ENCODE measurements at regions not wholly inside any gene's neighbourhood (a gene's known extent, or its start where the extent isn't known, plus 50 kb on each side); places are given as distances from the start of the nearest gene placed in this dataset.
"Not testable (repeated sequence)": the region's sequence is repeated elsewhere in the genome, so short reads cannot be mapped to it uniquely, and the experiment has no call there.

- no peak for DNase-seq
These were observed 374.1 kb upstream of the ACO1 start for GRCh38 chr9:32010322-32010721.

DNA sequence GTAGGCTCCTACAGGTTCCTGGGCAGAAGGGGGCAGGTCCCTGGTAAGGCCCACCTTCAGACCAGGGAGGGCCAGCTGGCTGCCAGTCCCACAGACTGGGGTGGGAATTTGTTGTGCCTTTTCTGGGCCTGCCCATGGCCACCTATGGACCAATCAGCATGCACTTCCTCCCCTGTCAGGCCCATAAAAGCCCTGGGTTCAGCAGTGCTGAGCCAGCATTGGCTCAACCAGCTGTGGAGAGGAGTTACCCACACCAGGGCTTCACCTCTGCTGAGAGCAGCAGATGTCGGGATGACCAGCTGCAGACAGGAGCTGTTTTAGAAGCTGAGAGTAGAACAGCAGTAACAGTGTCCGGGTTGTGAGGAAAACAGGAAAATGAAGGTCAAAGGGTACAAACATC, 373.4 kb upstream of the ACO1 start:
- no peak for DNase-seq

DNA sequence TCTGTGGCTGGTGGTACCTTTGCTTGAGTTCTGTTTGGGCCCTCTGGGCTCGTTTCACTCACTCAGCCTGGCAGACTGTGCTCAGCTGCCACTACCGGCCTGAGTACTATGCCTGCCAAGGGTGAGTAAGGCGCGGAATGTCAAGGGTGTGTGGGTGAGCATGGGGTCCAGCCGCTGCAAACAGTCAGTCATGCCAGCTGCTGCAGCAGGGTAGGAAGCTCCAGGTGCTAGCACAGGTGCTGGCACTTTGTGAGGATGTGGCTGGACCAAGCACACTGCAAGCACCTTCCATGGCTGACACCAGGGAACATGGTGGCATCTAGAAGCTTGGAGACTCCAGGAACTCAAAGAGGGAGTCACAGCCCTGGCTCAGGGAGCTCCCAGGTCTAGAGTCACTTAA, 368.6 kb upstream of the ACO1 start:
- no peak for DNase-seq

GRCh38 chr9:32045513-32045912, 338.9 kb upstream of the ACO1 start:
- DNase-seq, result no peak

GRCh38 chr9:32067261-32067660, 317.2 kb upstream of the ACO1 start:
- no peak for DNase-seq

DNA sequence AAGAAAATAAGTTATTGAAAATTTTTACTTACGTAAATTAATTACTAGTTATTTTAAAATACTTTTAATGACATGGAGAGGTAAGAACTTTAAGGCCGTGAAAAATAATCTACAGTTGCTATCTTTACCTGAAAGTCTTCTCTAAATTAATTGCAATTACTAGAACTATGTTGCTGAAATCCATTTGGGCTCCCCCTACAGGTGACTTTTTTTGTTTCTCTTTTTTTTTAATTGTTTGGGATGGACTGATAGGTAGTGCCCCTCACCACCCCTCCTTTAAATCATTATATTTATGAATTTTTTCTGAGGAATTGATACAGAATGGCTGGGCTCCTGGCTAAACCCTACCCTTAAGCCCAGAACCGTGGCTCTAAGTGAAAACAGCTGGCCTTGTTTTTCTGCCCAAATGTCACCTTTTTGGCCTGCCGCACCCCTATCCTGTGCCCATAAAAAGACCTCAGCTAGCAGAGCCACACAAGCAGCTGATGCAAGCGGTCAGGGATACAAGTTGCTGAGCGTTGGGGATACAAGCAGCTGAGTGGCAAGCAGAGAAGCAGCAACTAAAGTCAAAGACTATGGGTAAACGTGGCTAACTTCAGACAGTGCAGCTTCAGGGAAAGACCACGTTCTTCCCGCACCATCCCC, 315.2 kb upstream of the ACO1 start:
- DNase-seq, result no peak

- no peak for DNase-seq
These were observed 314.5 kb upstream of the ACO1 start for GRCh38 chr9:32069969-32070368.

DNA sequence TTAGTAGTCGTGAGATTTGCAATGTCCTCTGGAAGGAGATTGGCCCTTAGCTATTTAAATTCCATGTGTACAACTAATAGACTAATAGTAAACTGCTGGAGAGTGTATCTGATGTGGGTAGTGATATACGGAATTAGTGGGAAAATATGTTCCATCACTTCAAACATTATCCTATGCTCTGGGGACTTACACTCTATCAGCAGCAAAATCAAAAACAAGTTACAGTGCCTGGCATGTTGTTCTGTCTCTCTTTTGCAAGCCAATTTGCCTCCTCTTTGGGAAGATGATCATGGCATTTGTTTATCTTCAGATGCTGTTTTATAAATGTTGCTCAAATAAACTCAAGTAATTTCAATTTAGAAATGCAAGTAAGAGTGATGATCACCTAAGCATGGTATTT, 311.9 kb upstream of the ACO1 start:
- DNase-seq, result no peak

- DNase-seq, result no peak
These were observed 292.4 kb upstream of the ACO1 start for GRCh38 chr9:32092031-32092430.

- DNase-seq, result no peak
These were observed 267.2 kb upstream of the ACO1 start for GRCh38 chr9:32117291-32117690.

DNA sequence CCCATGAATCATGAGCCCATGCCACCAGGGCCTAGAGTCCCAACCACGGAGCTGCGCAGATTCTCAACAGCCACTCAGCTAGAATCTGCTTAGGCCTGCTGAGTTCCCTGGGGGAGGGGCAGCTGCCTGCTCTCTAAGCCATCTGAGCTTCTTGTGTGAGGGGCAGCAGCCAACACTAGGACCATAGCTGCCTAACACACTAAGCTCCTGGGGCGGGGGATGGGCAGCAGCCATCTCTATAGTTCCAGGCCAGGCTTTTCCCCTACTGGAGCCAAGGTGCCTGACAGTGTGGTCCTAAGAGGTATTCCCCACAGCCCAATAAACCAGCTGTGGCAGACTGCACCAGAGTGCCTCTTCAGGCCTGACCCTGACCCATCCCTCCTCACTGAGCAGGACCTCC, 255.9 kb upstream of the ACO1 start:
- DNase-seq, result no peak

- not testable (repeated sequence) for DNase-seq
These were observed 253.7 kb upstream of the ACO1 start for GRCh38 chr9:32130709-32131108.

DNA sequence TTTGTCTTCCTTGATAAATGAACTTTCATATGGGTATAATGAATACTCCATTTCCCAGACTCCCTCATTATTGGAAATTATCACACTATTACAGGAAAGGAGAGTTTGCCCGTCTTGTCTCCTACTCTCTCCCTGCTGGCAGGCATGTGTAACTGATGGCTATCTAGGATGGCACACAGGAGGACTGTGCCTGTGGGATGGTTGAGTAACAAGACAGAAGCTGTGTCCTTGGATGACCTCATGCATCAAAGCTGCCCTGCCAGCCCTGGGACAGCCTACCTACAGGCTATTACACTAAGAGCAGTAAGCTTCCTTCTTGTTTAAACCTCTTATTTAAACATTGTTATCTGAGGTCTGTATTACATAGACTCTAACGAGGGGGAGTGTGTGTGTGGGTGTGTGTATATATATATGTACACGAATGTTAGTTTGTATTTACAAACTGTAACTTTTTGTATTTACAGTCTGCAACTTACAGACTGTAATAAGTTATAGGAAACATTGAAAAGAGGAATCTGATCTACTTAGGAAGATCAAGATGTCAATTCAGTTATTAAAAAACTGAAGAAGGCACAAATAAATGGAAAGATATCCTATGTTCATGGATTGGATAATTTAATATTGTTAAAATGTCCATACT, 247.6 kb upstream of the ACO1 start:
- DNase-seq, result no peak

DNA sequence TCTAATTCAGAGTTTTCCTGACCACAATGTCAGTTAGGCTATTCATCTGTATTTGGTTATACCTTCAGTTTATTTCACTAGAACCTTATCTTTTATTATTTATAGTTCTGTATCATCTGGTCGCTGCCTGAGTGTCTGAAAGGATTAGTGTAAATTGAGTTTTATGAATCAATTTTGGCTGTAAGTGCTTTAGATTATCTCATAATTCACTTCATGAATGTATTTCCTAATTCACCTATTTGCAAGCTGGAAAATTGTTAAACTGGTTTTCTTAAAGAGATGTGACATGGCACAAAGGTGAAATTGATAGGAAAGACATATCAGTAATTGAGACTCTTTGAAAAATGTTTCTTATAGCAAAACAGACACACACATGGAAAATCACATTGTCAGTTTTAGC, 242.4 kb upstream of the ACO1 start:
- DNase-seq, result no peak

DNA sequence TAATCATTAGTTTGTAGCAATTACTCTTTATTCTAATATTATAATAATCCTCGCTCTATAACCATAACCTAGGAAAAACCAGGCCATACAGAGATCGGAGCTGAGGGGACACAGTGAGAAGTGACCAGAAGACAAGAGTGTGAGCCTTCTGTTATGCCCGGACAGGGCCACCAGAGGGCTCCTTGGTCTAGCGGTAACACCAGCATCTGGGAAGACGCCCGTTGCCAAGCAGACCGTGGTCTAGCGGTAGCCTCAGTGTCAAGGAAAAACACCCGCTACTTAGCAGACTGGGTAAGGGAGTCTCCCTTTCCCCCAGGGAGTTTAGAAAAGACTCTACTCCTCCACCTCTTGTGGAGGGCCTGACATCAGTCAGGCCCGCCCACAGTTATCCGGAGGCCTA, 235.9 kb upstream of the ACO1 start:
- not testable (repeated sequence) for DNase-seq

DNA sequence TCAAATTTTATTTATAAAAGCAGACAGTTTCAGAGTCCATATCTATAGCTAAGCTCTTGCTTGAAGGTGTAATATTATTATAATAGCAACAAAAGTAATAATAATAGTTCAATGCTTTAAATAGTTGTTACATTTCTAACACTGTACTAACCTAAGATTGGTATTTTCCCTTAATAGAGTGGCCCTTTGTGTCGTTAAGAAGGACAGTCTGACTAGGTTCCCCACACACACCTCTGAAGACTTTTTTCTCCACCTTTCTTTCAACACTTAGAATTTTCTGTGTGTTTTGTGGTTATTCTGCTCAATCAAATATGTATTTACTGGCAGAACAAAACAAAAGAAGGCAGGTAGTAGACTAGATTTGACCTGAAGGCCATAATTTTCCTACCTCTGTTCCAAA, 223.2 kb upstream of the ACO1 start:
- no peak for DNase-seq

GRCh38 chr9:32161720-32162119, 222.7 kb upstream of the ACO1 start:
- DNase-seq, result no peak

GRCh38 chr9:32166316-32166715, 218.1 kb upstream of the ACO1 start:
- DNase-seq, result not testable (repeated sequence)

- no peak for DNase-seq
These were observed 213.1 kb upstream of the ACO1 start for GRCh38 chr9:32171339-32171738.

GRCh38 chr9:32172256-32172655, 212.2 kb upstream of the ACO1 start:
- no peak for DNase-seq

DNA sequence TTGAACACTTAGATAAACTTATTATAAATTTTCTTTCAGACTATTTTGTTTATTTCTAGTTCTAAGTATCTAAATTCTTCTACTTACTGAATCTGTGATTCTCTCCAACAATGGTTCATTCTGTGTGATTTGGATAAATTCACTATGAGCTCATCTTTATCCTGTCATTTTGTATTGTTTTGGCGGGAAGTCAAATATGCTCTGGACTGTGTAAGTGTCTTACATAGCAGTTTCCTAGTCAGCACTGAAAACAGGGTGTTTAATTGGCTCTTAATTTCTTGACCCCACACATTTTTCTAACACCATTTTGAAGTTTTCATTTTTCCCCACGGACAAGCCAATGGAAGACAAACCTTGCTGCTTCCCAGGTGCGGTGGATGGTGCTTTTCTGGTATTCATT, 207.0 kb upstream of the ACO1 start:
- no peak for DNase-seq

- DNase-seq, result no peak
These were observed 203.8 kb upstream of the ACO1 start for GRCh38 chr9:32180597-32180996.

DNA sequence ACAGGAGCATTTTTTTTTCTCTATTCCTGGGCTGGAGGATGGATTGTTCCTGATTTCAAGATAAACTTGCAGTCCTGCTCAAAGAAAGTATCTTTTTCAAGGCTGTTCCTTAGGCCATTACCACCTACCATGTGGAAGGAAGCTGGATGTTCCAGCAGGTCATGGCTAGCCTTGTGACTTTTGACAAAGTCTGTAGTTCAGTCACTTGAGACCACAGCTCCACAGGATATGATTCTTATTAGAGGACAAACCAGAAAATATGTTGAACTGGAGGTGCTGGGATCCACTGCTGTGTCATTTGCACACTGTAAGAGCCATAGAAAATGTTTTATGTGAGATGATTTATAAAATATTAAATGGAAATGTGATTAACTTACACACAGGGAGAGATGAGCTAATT, 184.2 kb upstream of the ACO1 start:
- no peak for DNase-seq

GRCh38 chr9:32200896-32201295, 183.5 kb upstream of the ACO1 start:
- no peak for DNase-seq

DNA sequence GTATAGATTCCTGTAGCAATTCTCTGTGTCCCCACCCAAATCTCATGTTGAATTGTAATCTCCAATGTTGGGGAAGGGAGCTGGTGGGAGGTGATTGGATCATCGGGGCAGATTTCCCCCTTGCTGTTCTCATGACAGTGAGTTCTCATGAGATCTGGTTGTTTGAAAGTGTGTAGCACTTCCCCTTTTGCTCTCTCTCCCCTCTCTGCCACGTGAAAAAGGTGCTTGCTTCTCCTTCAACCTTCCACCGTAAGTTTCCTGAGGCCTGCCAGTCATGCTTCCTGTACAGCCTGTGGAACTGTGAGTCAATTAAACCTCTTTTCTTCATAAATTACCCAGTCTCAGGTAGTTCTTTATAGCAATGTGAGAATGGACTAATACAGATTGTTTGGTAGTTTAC, 175.3 kb upstream of the ACO1 start:
- DNase-seq, result not testable (repeated sequence)

Measured in DMS79 (cell line).